ENCODE measurements at regions not wholly inside any gene's neighbourhood (a gene's known extent, or its start where the extent isn't known, plus 50 kb on each side); places are given as distances from the start of the nearest gene placed in this dataset.
"Not testable (repeated sequence)": the region's sequence is repeated elsewhere in the genome, so short reads cannot be mapped to it uniquely, and the experiment has no call there.

- no peak overlapping the region for H3K4me3 Mint-ChIP-seq
- peaks cover 21% of the 10 kb centered on the region for H3K27me3 Mint-ChIP-seq
- peaks cover 5% of the 10 kb centered on the region for H3K36me3 Mint-ChIP-seq
- H3K4me1 Mint-ChIP-seq = peaks cover 0 to 1% (median 0%) of the 10 kb centered on the region in 3 donors
- H3K9me3 Mint-ChIP-seq = peaks cover 0 to 3% (median 0%) of the 10 kb centered on the region in 3 donors
- no peak overlapping the region for H3K27ac Mint-ChIP-seq
These were observed 117.7 kb upstream of the KLF12 start for GRCh38 chr13:74251778-74252519.

- Mint-ChIP-seq H3K4me3 (no peak overlapping the region), H3K27me3 (peaks cover 23% of the 10 kb centered on the region), H3K9me3 (peaks cover 0 to 3% (median 0%) of the 10 kb centered on the region in 3 donors), H3K27ac (no peak overlapping the region), H3K36me3 (peaks cover 5% of the 10 kb centered on the region), H3K4me1 (peaks cover 0 to 1% (median 0%) of the 10 kb centered on the region in 3 donors)
These were observed 116.6 kb upstream of the KLF12 start for GRCh38 chr13:74250738-74251190.

- peaks cover 0 to 3% (median 0%) of the 10 kb centered on the region in 3 donors for H3K9me3 Mint-ChIP-seq
- peaks cover 25% of the 10 kb centered on the region for H3K27me3 Mint-ChIP-seq
- peaks cover 5% of the 10 kb centered on the region for H3K36me3 Mint-ChIP-seq
- H3K4me1 Mint-ChIP-seq = peaks cover 0 to 4% (median 2%) of the 10 kb centered on the region in 3 donors
- no peak overlapping the region for H3K4me3 Mint-ChIP-seq
- peak overlapping the region in 1 of 3 donors; percentile 58 for H3K27ac Mint-ChIP-seq
These were observed 114.3 kb upstream of the KLF12 start for GRCh38 chr13:74248477-74248876.

- Mint-ChIP-seq H3K27me3 (peaks cover 23% of the 10 kb centered on the region), H3K4me3 (no peak overlapping the region), H3K4me1 (peaks cover 0 to 3% (median 2%) of the 10 kb centered on the region in 3 donors), H3K9me3 (peaks cover 0 to 7% (median 0%) of the 10 kb centered on the region in 3 donors), H3K36me3 (peaks cover 5% of the 10 kb centered on the region), H3K27ac (no peak overlapping the region)
These were observed 112.3 kb upstream of the KLF12 start for GRCh38 chr13:74246487-74246886.

- peak overlapping the region in 1 of 3 donors; percentile 84 for H3K27ac Mint-ChIP-seq
- H3K4me1 Mint-ChIP-seq = peaks cover 0 to 3% (median 2%) of the 10 kb centered on the region in 3 donors
- peaks cover 11% of the 10 kb centered on the region for H3K27me3 Mint-ChIP-seq
- peaks cover 0 to 7% (median 0%) of the 10 kb centered on the region in 3 donors for H3K9me3 Mint-ChIP-seq
- peaks cover 5% of the 10 kb centered on the region for H3K36me3 Mint-ChIP-seq
- H3K4me3 Mint-ChIP-seq = peak overlapping the region in 1 of 4 donors; percentile 3
These were observed 109.7 kb upstream of the KLF12 start for GRCh38 chr13:74243637-74244526.

- not testable (repeated sequence) for H3K27ac Mint-ChIP-seq, H3K4me1 Mint-ChIP-seq, H3K4me3 Mint-ChIP-seq, H3K27me3 Mint-ChIP-seq, H3K36me3 Mint-ChIP-seq, H3K9me3 Mint-ChIP-seq
These were observed 107.1 kb upstream of the KLF12 start for GRCh38 chr13:74241343-74241742.

GRCh38 chr13:74230984-74231501, 96.8 kb upstream of the KLF12 start:
- Mint-ChIP-seq H3K4me3 (peak overlapping the region in 1 of 4 donors; percentile 54), H3K27ac (no peak overlapping the region), H3K4me1 (peaks cover 0 to 2% (median 0%) of the 10 kb centered on the region in 3 donors), H3K36me3 (no peaks in the 10 kb centered on the region), H3K9me3 (peaks cover 6 to 13% (median 7%) of the 10 kb centered on the region in 3 donors), H3K27me3 (no peaks in the 10 kb centered on the region)

- no peak overlapping the region for H3K27ac Mint-ChIP-seq
- no peaks in the 10 kb centered on the region for H3K36me3 Mint-ChIP-seq
- peaks cover 6 to 13% (median 7%) of the 10 kb centered on the region in 3 donors for H3K9me3 Mint-ChIP-seq
- H3K27me3 Mint-ChIP-seq = no peaks in the 10 kb centered on the region
- no peak overlapping the region for H3K4me3 Mint-ChIP-seq
- H3K4me1 Mint-ChIP-seq = peaks cover 0 to 2% (median 0%) of the 10 kb centered on the region in 3 donors
These were observed 95.0 kb upstream of the KLF12 start for GRCh38 chr13:74229242-74229641.

GRCh38 chr13:74227476-74228158, 93.4 kb upstream of the KLF12 start:
- peaks cover 1% of the 10 kb centered on the region for H3K27me3 Mint-ChIP-seq

GRCh38 chr13:74226791-74227475, 92.7 kb upstream of the KLF12 start:
- Mint-ChIP-seq H3K9me3 (peaks cover 7 to 13% (median 10%) of the 10 kb centered on the region in 3 donors), H3K4me1 (peaks cover 0 to 2% (median 0%) of the 10 kb centered on the region in 3 donors), H3K27ac (no peak overlapping the region), H3K4me3 (no peak overlapping the region), H3K27me3 (peaks cover 1% of the 10 kb centered on the region), H3K36me3 (no peaks in the 10 kb centered on the region)

More at GRCh38 chr13:74227476-74228158, 93.4 kb upstream of the KLF12 start:
- H3K4me1 Mint-ChIP-seq = peaks cover 0 to 2% (median 0%) of the 10 kb centered on the region in 3 donors
- H3K27ac Mint-ChIP-seq = no peak overlapping the region
- H3K4me3 Mint-ChIP-seq = no peak overlapping the region
- no peaks in the 10 kb centered on the region for H3K36me3 Mint-ChIP-seq
- peaks cover 7 to 13% (median 10%) of the 10 kb centered on the region in 3 donors for H3K9me3 Mint-ChIP-seq

- Mint-ChIP-seq H3K9me3 (peaks cover 0 to 6% (median 0%) of the 10 kb centered on the region in 3 donors), H3K27ac (no peak overlapping the region), H3K4me3 (no peak overlapping the region), H3K4me1 (no peaks in the 10 kb centered on the region), H3K36me3 (peaks cover 5% of the 10 kb centered on the region), H3K27me3 (peaks cover 1% of the 10 kb centered on the region)
These were observed 87.5 kb upstream of the KLF12 start for GRCh38 chr13:74221752-74222151.

- Mint-ChIP-seq H3K9me3 (peaks cover 0 to 6% (median 0%) of the 10 kb centered on the region in 3 donors), H3K4me3 (no peak overlapping the region), H3K4me1 (no peaks in the 10 kb centered on the region), H3K27me3 (peaks cover 1% of the 10 kb centered on the region), H3K36me3 (peaks cover 5% of the 10 kb centered on the region), H3K27ac (no peak overlapping the region)
These were observed 85.4 kb upstream of the KLF12 start for GRCh38 chr13:74219566-74219965.

GRCh38 chr13:74218291-74218690, 84.1 kb upstream of the KLF12 start:
- H3K4me3 Mint-ChIP-seq = no peak overlapping the region
- peaks cover 5% of the 10 kb centered on the region for H3K36me3 Mint-ChIP-seq
- H3K9me3 Mint-ChIP-seq = peaks cover 0 to 1% (median 0%) of the 10 kb centered on the region in 3 donors
- H3K27ac Mint-ChIP-seq = no peak overlapping the region
- H3K4me1 Mint-ChIP-seq = no peaks in the 10 kb centered on the region
- H3K27me3 Mint-ChIP-seq = no peaks in the 10 kb centered on the region

- H3K27ac Mint-ChIP-seq = no peak overlapping the region
- H3K4me3 Mint-ChIP-seq = no peak overlapping the region
- H3K9me3 Mint-ChIP-seq = peaks cover 0 to 1% (median 0%) of the 10 kb centered on the region in 3 donors
- H3K4me1 Mint-ChIP-seq = no peaks in the 10 kb centered on the region
- H3K27me3 Mint-ChIP-seq = no peaks in the 10 kb centered on the region
- H3K36me3 Mint-ChIP-seq = peaks cover 5% of the 10 kb centered on the region
These were observed 83.6 kb upstream of the KLF12 start for GRCh38 chr13:74217811-74218210.

All from IgD-negative memory B cell (primary cell).